Activated T-cell treated with anti-CD3 and anti-CD28 coated beads for 1 hour (primary cell): ENCODE measurements at regions not wholly inside any gene's neighbourhood (a gene's known extent, or its start where the extent isn't known, plus 50 kb on each side); places are given as distances from the start of the nearest gene placed in this dataset.
"Not testable (repeated sequence)": the region's sequence is repeated elsewhere in the genome, so short reads cannot be mapped to it uniquely, and the experiment has no call there.

Source experiments
- DNase-seq: peaks from one replicate; pipeline ENCODE4 v3.0.0-alpha.2; 2020; ENCODE audit warnings: low read depth

DNA sequence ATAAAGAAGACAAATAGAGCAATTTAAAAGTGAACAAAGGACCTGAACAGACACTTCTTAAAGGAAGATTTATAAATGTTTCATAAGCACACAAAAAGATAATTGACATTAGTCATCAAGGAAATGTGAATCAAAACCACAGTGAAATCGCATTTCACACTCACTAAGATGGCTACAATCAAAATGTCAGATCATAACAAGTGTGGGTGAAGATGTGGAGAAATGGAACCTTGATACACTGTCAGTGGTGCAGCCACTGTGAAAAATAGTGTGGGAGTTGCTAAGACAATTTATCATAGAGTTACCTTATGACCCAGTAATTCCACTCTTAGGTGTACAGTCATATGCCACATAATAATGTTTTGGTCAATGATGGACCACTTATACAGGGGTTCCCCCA is 54.5 kb upstream of the HTR4 start:
- DNase-seq: no peak

DNA sequence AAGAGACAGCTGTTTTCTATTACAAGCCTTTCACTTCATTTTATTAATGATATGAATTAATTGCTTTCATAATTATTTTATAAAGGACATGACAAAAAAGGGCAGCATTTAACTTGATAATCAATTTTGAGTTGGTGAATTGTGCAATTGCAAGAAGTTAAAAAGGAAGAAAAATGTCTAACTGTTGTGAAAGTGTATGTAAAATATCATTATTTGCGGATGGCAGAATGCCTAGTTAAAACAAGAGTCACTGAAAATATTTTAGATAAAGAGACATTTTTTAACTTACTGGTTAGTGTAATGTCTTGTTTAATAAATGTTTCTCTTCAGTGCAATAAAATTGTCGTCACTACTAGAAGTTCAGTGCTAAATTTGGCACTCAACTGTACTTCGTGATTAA is 57.6 kb upstream of the HTR4 start:
- no peak for DNase-seq

DNA sequence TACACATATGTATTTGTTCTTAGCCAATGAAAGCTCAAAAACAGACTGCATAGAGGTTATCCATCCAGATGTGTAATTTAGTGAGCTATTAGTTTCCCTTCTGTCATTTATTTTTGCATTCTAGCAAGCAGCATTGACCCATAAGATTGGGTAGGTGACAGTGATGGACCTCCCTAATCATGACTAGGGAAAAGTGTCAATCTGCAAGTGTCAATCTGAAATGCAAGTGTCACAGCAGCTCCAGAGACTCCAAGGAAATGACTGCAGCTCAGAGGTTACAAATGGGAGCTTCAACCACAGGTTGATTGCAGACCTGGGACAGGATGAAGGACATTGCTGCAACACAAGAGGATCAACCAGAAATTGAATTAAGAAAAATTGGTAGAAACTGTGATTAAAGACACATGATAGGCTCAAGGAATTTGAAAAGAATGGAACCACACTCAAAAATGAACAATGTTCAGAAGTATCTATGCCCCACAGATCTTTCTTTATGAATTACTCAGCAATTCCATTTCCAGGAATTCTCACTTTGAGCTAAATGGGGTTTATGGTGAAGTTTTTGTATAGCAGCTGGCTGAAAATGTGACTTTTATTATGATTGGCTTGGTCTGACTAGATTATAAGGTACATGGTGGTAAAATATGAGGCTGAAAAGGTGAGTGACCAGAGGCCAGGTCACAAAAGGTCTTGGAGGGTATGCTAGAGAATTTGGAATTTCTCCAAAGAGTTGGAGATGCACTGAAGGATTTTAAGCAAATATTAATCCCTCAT is 59.6 kb upstream of the HTR4 start:
- DNase-seq: no peak

DNA sequence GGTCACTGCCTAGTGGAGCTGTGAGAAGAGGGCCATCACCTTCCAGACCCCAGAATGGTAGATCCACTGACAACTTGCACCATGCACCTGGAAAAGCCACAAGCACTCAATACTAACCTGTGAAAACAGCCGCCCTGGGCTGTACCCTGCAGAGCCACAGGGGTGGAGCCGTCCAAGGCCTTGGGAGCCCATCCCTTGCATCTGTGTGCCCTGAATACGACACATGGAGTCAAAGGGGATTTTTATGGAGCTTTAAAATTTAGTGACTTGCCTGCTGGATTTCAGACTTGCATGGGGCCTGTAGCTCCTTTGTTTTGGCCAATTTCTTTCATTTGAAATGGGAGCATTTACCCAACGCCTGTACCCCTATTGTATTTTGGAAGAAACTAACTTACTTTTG is 62.4 kb upstream of the HTR4 start:
- no peak for DNase-seq

DNA sequence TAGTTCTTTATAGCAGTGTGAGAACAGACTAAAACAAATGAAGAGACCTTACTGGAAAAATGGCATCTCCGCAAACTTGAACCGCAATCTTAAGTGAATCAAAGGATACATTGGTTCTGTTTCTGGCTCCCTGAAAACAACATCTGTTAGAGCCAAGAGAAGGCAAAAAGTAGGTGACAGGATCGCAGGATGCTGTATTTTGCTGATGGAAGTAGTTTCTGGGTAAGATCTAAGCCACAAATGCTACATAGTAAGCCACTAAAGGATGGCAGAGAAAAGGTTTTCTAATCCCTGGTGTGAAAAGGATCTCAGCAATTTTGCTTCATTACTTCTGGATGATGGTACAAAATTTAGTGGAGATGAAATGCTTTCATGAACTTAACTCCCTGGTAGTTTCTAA is 63.3 kb upstream of the HTR4 start:
- DNase-seq: no peak

DNA sequence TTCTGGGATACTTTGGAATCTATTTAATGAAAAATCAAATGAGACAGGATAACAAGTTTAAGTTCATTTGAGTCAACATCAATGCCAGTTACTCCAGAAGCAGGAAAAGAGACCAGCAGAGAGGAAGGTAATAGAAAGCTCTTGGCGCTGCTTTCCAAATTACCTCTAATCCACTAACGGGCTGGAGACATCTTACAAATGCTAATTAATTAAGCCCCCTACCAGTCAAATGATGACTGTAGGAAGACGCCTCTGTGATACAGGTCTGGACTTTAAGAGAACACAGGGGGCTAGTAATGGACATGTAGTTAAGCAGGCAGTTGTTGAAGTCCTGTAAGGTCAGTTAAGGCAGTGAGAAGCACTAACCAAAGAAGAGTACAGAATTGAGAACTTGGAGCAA is 65.3 kb upstream of the HTR4 start:
- no peak for DNase-seq

DNA sequence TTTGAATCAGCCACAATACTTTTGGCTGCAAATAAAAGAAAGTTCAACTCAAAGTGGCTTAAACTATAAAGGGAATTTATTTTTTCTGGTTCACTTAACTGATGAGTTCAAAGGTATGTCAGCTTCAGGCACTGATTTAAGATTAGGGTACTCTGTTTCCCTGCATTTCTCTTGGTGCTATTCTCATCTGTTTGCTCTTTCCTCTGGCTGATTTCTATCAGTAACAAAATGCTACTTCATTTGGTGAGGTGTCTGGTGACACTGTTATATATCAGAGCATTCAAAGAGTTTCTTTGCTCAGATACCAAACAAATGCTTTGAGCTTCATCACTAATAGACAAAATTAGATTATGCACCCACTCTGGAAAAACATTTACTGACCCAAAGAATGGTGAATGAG is 65.9 kb upstream of the HTR4 start:
- DNase-seq: no peak

DNA sequence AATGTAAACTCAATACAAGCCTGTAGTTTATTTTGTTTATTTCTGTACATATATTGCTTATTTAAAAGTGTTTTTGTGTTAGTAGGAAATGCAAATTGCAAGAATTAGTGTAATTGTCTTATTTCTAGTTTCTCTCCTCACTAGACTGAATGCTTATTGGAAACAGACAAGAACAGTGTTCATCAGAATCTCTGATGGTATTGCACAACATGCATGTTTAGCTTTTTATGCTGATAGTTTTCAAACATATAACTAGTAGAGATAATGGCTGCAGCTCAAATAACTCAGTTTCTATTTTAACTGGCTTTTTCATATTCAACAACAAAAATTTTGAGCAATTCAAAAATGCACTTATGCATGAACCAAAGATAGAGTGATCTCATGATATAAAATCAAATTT is 68.8 kb upstream of the HTR4 start:
- DNase-seq: no peak

DNA sequence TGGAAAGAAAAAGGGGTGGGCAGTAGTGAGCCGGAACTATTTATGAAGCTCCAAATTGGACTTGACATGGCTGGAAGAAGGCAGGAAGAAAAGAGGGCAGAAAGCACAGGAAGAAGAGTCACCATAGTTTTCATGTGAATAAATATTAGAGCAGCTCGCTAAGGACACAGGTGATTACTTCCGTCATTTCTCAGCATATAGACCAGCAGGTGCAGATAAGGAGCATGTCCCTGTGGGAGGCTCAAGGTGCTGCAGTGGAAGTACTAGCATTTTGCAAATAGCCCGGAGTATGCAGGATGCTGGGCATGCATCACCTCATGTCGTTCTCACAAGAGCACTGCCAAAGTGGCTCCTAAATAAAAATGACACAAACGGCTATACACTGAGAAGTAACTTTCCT is 71.3 kb upstream of the HTR4 start:
- DNase-seq: no peak

DNA sequence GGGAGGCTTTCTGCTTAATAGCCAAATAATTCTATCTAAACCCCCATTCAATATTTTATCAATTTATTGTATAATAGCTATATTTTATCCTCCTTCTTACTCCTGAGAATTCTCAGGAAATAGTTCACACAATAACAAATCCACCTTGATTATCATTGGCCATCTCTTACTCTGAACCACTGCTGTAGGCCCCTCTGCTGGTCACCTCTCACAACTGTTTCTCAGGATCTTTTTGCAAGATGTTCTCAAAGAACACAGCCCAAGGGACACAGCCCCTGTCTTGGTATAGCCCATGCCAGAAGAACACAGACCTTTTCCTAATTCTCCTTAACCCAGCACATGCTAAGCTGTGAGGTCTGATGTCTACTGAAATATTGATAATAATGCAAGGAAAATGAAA is 74.9 kb upstream of the HTR4 start:
- DNase-seq: no peak

DNA sequence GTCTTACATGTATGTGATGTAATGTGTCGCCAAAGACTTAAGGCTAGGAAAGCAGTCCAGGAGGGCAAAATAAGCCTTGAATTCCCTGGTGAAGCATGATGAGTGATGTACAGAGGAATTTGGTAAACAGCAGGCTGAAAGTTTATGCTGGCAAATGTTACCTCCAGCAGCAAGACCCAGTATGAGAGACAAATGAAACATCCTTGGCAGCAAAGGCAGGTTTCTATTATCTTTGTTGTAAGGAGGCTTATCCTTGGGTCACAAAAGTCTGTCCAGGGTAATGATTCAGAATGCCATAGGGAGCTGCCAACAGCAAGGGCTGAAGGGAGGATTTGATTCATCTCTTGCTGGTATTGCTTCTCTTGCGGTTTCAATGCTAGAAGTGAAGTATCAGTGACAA is 75.9 kb upstream of the HTR4 start:
- DNase-seq: no peak

DNA sequence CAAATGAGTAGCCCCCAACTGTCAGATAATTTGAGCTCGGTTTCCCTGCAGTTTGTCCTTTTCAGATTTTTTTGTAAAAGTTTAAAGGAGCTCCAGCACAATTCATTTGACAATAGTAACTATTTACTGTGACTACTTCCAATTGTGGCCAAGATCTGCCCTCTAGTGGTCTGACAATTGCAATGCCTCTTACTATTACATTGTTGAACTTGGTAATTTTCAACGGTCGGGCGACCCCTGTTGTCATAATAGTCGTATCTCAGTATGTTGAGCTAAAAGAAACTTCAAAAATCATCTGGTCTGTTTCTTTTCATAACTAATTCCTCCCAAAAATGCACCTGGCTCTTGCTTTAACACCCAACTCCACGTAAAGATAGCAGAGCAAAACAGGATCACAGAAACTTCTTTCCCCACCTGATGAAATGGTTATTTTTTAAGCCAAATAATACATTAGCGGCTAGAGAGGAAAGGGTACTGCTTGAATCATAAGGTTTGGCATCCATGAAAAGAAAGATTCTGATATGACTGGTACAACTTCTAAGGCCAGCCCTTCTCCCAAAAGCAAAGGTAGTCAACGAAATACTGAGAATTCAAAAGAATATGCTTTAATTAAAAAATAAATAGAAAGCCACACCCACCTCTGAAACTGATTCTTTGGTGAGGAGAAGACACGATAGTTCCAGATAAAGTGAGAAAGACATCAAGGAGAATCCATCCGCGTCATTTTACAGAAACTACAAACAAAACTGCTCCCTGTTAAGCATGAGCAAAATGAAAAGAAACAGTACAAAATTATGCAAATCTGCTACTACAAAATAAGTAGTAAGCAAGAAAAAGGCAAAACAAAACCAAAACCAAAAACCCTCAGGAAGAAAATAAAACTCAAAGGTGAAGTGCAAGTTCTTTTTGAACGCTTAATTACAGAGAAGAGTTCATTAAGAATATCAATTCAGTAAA is 76.9 kb upstream of the HTR4 start:
- DNase-seq: peak; percentile 49

DNA sequence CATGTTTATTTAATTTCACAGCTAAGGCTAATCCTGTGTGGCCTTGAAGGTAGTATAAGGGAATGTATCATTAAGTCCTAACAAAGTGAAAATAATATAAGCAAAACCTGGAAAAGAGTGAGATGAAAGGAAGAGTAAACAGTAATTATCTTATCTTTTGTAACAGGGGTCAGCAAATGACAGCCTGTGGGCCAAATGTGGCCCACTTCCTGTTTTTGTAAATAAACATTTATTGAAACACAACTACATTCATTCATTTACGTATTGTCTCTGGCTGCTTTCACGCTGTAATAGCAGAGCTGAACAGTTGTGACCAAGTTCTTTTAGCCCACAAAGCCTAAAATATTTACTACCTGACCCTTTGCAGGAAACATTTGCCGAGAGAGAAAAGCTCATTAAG is 78.4 kb upstream of the HTR4 start:
- DNase-seq: no peak

DNA sequence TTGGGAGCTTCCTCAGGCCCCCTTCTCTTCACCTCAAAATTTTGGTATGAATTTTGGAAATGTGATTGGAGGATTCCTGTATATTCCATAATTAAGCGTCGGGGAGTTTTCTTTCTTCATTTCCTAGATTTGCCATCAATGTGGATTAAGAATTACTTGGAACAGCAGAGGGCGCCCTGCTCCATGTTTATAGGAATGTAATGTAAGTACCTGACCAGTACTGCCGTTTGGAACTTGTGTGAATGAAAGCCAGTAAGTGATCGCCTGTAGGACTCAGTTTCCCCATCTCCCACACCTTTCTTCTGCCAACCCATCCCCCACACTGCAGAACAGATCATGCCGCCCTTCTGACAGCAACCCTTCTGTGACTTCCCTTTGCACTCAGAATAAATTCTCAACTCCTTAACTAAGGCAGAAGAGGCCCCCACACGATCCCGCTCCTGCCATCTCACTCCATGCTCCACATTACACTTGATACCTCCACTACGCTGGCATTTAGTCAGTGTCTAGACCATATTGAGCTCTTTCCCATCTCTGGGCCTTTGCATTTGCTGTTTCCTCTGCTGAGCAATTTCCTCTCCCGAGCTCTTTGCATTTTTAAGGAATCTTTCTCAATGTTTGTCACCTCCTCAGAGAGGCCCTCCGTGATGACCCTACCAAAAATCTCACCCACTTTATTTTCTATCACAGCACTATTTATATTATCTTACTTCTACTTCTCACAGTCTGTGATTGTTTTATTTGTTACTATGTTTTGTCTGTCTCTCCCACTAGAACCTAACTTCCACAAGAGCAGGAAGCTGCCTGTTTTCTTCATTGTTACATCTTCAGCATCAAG is 79.5 kb upstream of the HTR4 start:
- peak; percentile 54 for DNase-seq

DNA sequence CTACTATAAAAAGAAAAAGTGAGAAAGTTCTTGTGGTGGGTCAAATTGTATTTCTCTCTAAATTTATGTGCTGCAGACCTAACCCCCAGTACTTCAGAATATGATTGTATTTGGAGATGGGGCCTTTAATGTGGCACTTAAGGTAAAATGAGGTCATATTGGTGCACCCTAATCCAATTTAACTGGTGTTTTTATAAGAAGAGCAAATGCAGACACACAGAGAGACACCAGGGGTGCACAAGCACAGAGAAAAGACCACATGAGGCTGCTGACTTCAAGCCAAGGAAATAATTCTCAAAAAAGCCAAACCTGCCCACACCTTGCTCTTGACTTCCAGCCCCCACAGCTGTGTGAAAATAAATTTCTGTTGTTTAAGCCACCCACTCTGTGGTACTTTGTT is 80.2 kb upstream of the HTR4 start:
- DNase-seq: no peak

DNA sequence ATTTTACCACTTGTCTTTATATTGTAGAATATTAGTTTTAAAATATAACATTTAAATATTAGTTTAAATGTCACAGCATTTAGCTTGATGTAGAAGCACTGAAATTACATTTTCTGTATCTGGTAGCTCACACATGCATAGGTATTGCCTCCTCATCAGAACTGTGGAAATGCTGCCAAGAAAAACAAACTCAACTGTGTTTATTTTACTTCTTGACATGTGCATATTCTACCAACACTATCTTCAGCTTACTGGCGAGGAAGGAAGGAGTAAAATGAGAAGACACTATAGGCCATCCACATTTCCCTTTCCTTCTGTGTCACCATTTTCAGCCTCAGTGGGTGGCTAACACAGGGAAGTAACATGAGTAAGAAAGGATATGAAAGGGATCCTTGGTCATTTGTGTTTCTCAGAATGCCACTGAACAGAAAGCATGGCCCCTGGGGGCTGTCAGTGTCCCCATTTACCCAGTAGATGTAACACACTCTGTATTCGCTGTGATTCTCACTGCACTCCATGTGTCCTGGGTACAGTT is 81.0 kb upstream of the HTR4 start:
- no peak for DNase-seq

DNA sequence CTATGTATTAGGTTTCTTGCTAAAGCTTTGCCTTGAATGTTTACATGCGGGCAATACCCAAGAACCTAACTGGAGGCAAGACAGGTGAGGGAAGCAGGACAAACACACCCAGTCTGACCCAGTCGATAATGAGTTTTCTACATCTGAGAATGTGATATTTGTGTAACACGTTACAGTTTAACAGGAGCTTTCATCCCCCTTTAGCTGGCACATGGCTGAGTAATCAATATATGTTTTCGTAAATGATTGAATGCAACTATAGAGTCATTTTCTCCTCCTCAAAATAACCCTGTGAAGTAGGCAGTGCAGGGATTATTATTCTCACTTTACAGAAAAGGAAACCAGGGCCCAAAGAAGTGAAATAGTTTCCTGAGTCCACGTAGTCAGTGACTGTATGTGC is 84.7 kb upstream of the HTR4 start:
- no peak for DNase-seq

DNA sequence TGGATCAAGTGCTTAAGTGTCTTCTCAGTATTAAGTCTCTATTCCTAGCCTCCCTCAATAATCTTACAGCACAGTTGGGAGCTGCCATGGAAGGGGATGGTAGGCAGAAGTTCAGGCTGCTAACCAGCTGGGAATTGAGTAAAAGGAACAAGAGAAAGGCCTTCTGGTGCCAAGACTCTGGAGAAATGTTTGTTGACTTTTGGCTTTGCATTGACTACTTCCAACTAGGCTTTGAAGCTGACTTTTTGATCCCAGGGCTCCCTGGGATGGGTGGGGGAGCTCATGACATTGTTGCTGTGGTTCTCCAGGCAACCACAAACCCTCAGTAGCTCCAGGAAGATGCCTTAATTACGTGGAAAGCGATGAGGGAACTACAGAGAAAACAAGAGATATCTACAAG is 85.2 kb upstream of the HTR4 start:
- no peak for DNase-seq

DNA sequence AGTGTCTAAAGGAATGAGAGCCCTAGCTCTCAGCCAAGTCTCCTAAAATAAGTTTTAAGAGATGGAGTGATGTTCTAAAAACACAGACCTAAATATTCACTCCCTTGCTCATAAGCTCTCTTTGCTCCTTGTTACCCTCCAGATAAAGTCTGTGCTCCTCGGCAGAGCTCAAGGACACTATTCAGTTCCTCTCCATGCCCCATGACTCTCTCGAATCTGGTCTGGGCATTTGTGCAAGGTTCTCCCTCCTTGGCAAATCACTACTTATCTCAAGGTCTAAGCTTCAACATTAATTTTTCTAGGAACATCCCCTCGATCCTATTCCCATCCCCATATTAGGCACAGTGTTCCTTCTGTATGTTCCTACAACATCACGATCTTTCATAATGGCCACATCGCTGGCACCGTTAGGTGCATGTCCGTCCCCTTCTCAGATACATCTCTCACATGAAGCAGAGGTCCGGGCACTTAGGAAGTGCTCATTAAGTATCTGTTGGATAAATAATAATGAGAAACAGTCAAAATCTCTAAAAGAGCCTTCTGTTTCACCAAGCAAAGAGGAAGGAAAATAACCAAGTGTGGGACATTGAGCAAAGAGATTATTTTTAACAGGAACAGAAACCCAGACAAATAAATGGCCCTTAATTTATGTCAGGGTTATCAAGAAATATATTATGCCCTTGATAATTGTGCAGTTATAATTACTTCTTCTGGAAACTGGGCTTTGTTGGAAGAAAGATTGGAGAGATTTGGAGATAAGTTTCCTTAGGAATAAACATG is 85.9 kb upstream of the HTR4 start:
- DNase-seq: no peak

DNA sequence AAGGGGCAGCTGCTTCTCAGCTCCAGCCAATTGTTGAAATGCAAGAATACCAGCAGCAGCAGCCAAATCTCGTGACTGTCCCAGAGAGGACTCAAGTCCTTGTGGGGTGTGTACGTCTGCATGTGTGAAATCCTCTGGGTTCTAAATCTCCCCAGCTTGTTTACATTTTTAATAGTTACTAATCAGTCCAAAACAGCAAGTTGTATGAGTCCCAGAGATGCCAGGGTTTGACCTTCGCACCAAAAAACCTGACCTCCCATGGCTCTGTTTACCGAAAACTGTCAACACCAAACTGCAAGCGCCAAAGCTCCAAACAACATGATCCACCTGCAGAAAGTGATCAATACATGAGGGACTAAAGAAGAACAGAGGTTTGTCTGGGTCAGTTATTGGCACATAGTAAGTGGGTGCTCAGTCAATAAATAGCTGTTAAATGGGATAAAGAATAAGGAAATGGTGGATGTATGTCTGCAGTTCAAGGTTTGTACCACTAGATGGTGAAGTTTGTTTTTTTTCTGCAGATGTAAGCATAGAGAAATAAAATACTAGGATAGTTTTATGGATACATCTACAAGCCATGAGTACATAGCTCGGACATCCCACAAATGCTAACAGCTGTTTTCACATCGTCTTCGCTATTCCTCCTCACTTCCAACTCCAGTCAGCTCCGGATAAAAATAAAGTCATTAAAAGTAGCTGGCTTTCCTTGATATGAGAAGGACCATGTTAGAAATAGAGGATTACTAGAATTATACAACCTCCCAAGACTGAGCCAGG is 85.3 kb upstream of the ADRB2 start:
- DNase-seq: no peak

DNA sequence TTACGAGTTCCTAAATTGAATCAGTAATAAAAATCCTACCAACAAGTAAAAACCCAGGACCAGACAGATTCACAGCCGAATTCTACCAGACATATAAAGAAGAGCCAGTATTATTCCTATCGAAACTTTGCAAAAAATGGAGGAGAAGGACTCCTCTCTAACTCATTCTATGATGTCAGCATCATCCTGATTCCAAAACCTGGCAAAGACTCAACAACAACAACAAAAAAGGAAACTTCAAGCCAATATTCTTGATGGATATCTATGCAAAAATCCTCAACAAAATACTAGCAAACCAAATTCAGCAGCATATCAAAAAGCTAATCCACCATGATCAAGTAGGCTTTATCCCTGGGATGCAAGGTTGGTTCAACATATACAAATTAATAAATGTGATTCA is 84.6 kb upstream of the ADRB2 start:
- DNase-seq: not testable (repeated sequence)
